ENCODE measurements at regions not wholly inside any gene's neighbourhood (a gene's known extent, or its start where the extent isn't known, plus 50 kb on each side); places are given as distances from the start of the nearest gene placed in this dataset.

GRCh38 chr20:52621401-52621800, 350.8 kb upstream of the TSHZ2 start:
- DNase-seq = no peak

- DNase-seq = no peak
These were observed 352.5 kb upstream of the TSHZ2 start for GRCh38 chr20:52619671-52620070.

- DNase-seq = no peak
These were observed 353.1 kb upstream of the TSHZ2 start for GRCh38 chr20:52619101-52619500.

GRCh38 chr20:52616629-52617028, 355.5 kb upstream of the TSHZ2 start:
- DNase-seq = no peak

- no peak for DNase-seq
These were observed 357.9 kb upstream of the TSHZ2 start for GRCh38 chr20:52614051-52614863.

- no peak for DNase-seq
These were observed 360.0 kb upstream of the TSHZ2 start for GRCh38 chr20:52612046-52612632.

- DNase-seq = no peak
These were observed 361.4 kb upstream of the TSHZ2 start for GRCh38 chr20:52610749-52611148.

GRCh38 chr20:52601295-52601971, 370.7 kb upstream of the TSHZ2 start:
- no peak for DNase-seq

GRCh38 chr20:52596256-52596655, 375.9 kb upstream of the TSHZ2 start:
- no peak for DNase-seq

- DNase-seq = no peak
These were observed 376.6 kb upstream of the TSHZ2 start for GRCh38 chr20:52595518-52595917.

- no peak for DNase-seq
These were observed 378.5 kb upstream of the TSHZ2 start for GRCh38 chr20:52593654-52594053.

GRCh38 chr20:52592567-52592966, 379.6 kb upstream of the TSHZ2 start:
- DNase-seq = no peak

GRCh38 chr20:52590100-52590499, 382.1 kb upstream of the TSHZ2 start:
- DNase-seq = no peak

GRCh38 chr20:52589251-52589812, 382.8 kb upstream of the TSHZ2 start:
- no peak for DNase-seq

GRCh38 chr20:52586660-52587059, 385.5 kb upstream of the TSHZ2 start:
- no peak for DNase-seq

GRCh38 chr20:52585333-52585732, 386.8 kb upstream of the TSHZ2 start:
- no peak for DNase-seq

GRCh38 chr20:52578559-52578958, 387.0 kb upstream of the ZFP64 start:
- DNase-seq = no peak

- no peak for DNase-seq
These were observed 386.1 kb upstream of the ZFP64 start for GRCh38 chr20:52577696-52578095.

- no peak for DNase-seq
These were observed 381.1 kb upstream of the ZFP64 start for GRCh38 chr20:52572687-52573086.

GRCh38 chr20:52569201-52569600, 377.6 kb upstream of the ZFP64 start:
- no peak for DNase-seq

GRCh38 chr20:52565614-52566013, 374.0 kb upstream of the ZFP64 start:
- DNase-seq = no peak

- no peak for DNase-seq
These were observed 373.0 kb upstream of the ZFP64 start for GRCh38 chr20:52564594-52564993.

GRCh38 chr20:52552181-52552872, 360.7 kb upstream of the ZFP64 start:
- no peak for DNase-seq
